ENCODE measurements at regions not wholly inside any gene's neighbourhood (a gene's known extent, or its start where the extent isn't known, plus 50 kb on each side); places are given as distances from the start of the nearest gene placed in this dataset.

DNA sequence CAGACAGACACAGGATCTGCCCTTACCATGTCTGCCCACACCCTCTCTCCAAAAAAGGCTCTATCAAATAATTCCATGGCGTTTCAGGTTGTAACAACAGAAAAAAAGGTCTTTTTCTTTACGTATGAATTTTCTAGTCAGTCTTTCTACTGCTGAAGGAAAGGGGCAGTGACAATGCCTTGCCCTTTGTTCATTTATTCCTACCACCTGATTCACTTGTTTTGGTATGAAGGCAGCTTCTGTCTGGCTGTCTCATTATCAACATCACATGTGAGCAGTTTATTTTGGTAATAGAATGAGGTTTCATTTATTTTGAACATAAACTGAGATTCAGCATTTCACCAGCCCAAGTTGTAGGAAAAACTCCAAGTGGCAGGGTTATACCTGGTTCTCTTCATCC lies 94.3 kb upstream of the KLF7 start:
- no peak for TF ChIP-seq CTCF (IDR thresholded peaks at IDR 0.05; ENCODE audit: insufficient read depth, low read length)
- no peak for TF ChIP-seq POLR2AphosphoS5 (IDR thresholded peaks at IDR 0.05; ENCODE audit: low read depth)
- TF ChIP-seq SPI1 (IDR thresholded peaks at IDR 0.05; ENCODE audit: borderline replicate concordance, low read depth), result no peak
- no peak for TF ChIP-seq GABPA (IDR thresholded peaks at IDR 0.05; ENCODE audit: low read depth)
- TF ChIP-seq REST (IDR thresholded peaks at IDR 0.05; ENCODE audit: insufficient replicate concordance, low read depth), result no peak

Data from HL-60 (cell line).